SK-N-MC (cell line): ENCODE measurements at regions not wholly inside any gene's neighbourhood (a gene's known extent, or its start where the extent isn't known, plus 50 kb on each side); places are given as distances from the start of the nearest gene placed in this dataset.

Source experiments
- DNase-seq: peaks from one replicate; pipeline ENCODE4 v3.0.0-alpha.2; 2011; ENCODE audit warnings: low read depth, low spot score
- H3K27ac ChIP-seq: fragments of 200-600 bp; sonication (generic); 2 replicates; pipeline ENCODE4 v1.5.1; 2016; ENCODE audit warnings: mixed run types
- H3K36me3 ChIP-seq: fragments of 200-600 bp; sonication (generic); 2 replicates; pipeline ENCODE4 v1.6.1; 2017; ENCODE audit warnings: antibody characterized with exemption, low read length, mixed read lengths; ENCODE audit not compliant: insufficient read depth
- H3K4me3 ChIP-seq: fragments of 200-600 bp; sonication (generic); 2 replicates; pipeline ENCODE4 v1.5.1; 2016
- H3K9ac ChIP-seq: fragments of 200-600 bp; sonication (generic); 2 replicates; pipeline ENCODE4 v1.8.0; 2017; ENCODE audit warnings: mixed run types, mixed read lengths; ENCODE audit not compliant: insufficient read length
- H3K9me3 ChIP-seq: fragments of 200-600 bp; sonication (generic); 2 replicates; pipeline ENCODE4 v1.6.1; 2017; ENCODE audit warnings: low read depth, mild to moderate bottlenecking, antibody characterized with exemption, low read length, moderate library complexity, mixed read lengths
- EZH2 ChIP-seq: fragments of 200-600 bp; sonication (generic); IDR thresholded peaks from one replicate; pipeline ENCODE4 v1.6.1; 2017; ENCODE audit warnings: antibody characterized with exemption
- FOXP2 ChIP-seq: optimal IDR thresholded peaks from 2 replicates; pipeline ENCODE3; 2011; ENCODE audit warnings: mild to moderate bottlenecking, moderate library complexity; ENCODE audit not compliant: insufficient read depth; ENCODE audit errors: extremely low read length, control extremely low read depth
- POLR2AphosphoS5 ChIP-seq: IDR thresholded peaks from 2 replicates; pipeline ENCODE4 v1.6.1; 2012; ENCODE audit warnings: mild to moderate bottlenecking, low read depth, low read length, borderline replicate concordance

DNA sequence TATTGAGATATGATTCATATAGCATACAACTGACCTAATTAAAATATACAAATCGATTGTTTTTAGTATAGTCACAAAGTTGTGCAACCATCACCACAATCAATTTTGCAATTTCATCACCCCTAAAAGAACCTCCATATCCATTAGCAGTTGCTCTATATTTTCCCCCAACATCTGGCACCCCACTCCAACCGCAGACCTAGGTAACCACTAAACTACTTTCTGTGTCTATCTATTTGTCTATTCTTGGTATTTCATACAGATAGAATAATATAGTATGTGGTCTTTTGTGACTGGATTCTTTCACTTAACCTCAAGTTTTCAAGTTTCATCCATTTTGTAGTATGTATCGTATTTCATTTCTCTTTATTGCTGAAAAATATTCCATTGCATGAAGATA lies 126.0 kb upstream of the CRY1 start:
- Histone ChIP-seq H3K9me3 (no peaks in the 10 kb centered on the region), H3K36me3 (no peaks in the 10 kb centered on the region), H3K27ac (no peak overlapping the region), H3K4me3 (no peak overlapping the region), H3K9ac (no peak overlapping the region)
- TF ChIP-seq FOXP2, result no peak
- no peak for TF ChIP-seq EZH2
- no peak for TF ChIP-seq POLR2AphosphoS5
- DNase-seq, result no peak

DNA sequence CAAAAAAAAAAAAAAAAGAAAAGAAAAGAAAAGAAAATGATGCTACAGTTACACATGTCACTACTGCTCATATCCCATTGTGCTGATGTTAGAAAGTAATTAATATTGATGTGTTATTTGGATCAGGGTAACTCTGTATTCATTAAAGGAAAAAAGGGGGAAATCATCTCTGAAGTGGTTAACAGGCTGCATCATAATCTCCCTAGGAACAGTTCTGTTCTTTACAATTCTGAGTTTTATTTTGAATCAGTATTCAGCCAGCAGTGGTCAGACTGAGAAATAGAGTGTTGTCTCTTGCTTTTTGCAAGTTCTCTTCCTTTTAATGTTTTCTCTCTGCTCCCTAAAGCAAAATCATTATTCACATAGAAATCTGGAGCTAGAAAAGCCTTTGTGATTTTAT lies 128.6 kb upstream of the CRY1 start:
- Histone ChIP-seq H3K4me3 (no peak overlapping the region), H3K9me3 (no peaks in the 10 kb centered on the region), H3K9ac (no peak overlapping the region), H3K36me3 (no peaks in the 10 kb centered on the region), H3K27ac (no peak overlapping the region)
- no peak for TF ChIP-seq POLR2AphosphoS5
- no peak for TF ChIP-seq EZH2
- no peak for TF ChIP-seq FOXP2
- no peak for DNase-seq

DNA sequence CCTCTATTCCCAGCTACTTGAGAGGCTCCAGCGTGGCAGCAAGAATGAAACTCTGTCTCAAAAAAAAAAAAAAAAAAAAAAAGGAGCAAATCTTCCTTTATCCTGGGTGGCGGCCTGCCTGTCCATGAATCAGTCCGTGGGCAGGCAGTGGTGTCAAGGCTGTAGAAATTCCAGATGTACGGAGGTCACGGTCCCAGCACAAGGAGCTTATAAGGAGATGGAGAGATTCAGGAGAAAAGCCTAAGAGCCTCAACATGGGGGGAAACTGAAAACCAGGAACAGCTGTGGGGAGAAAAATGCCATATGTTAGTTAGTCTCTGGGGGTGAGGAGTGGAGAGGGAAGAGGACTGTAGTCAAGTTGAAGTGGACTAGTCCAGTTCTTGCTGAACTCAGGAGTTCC lies 130.5 kb upstream of the CRY1 start:
- H3K9me3 ChIP-seq, result no peaks in the 10 kb centered on the region
- DNase-seq, result no peak
- H3K27ac ChIP-seq, result no peak overlapping the region
- H3K36me3 ChIP-seq, result no peaks in the 10 kb centered on the region
- H3K9ac ChIP-seq, result no peak overlapping the region
- no peak overlapping the region for H3K4me3 ChIP-seq
- no peak for TF ChIP-seq EZH2
- TF ChIP-seq FOXP2, result no peak

DNA sequence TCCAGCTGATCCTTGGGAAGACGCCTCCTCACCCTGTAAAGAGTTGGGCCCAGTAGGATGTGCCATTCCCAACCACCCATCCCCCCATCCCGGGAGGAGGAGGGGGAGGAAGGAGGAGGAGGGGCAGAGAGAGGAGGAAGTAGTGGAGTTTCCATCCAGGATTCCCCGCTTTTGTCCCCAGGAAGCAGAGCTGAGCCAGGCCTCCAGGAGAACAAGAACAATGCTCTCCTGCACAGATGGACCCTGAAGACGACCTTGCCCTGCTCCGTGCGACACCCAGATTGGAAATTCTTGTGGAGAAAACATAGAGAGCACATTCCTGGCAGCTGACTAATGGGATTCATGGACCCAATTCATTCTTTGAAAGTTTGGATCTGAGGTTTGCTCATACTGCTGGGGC lies 132.3 kb upstream of the CRY1 start:
- H3K36me3 ChIP-seq, result no peaks in the 10 kb centered on the region
- TF ChIP-seq FOXP2 (no peak), POLR2AphosphoS5 (no peak), EZH2 (no peak)
- H3K27ac ChIP-seq, result no peak overlapping the region
- no peak overlapping the region for H3K4me3 ChIP-seq
- H3K9me3 ChIP-seq, result no peaks in the 10 kb centered on the region
- DNase-seq, result no peak
- no peak overlapping the region for H3K9ac ChIP-seq

DNA sequence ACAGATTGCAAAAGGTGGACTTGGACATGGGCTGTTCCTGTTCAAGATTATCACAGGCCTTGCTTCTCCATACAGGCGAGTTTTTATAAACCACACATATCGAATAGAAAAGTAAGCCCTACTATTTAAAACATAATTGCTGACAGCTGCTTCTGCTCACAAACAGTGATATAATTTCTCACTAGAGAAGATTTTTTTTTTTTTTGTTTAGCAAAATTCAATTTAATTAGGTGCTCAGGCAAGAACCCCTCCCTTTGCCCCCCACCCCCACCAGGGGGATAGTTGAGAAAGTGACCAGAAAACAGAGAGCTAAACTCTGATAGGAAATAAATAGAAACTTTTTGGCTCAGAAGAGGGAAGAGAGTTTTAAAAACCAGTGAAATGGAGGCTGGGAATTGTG lies 132.8 kb upstream of the CRY1 start:
- Histone ChIP-seq H3K9ac (no peak overlapping the region), H3K36me3 (no peaks in the 10 kb centered on the region), H3K4me3 (no peak overlapping the region), H3K9me3 (no peaks in the 10 kb centered on the region), H3K27ac (no peak overlapping the region)
- no peak for TF ChIP-seq POLR2AphosphoS5
- no peak for TF ChIP-seq EZH2
- no peak for TF ChIP-seq FOXP2
- DNase-seq, result no peak

DNA sequence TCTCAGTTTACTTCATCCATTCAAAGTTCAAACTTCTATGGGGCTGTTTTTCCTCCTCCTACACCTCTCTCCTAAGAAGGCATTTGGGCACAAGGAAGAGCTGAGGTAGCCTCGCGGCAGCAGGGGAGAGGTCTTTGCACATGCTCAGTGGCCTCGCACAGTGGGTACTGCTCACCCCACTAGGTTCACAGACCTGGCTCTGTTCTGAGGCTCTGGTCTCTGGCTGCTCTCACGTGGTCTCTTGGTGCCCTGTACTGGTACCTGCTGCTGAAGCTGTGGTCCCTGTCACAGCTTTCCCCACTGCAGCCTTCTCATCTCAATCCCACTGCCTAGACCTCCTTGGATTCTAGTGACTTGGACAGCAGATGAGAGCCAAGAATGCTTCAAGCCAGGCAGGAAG lies 134.7 kb upstream of the CRY1 start:
- no peak overlapping the region for H3K9ac ChIP-seq
- H3K9me3 ChIP-seq, result no peaks in the 10 kb centered on the region
- no peaks in the 10 kb centered on the region for H3K36me3 ChIP-seq
- no peak for DNase-seq
- no peak overlapping the region for H3K27ac ChIP-seq
- TF ChIP-seq EZH2 (no peak), POLR2AphosphoS5 (no peak), FOXP2 (no peak)
- H3K4me3 ChIP-seq, result no peak overlapping the region

DNA sequence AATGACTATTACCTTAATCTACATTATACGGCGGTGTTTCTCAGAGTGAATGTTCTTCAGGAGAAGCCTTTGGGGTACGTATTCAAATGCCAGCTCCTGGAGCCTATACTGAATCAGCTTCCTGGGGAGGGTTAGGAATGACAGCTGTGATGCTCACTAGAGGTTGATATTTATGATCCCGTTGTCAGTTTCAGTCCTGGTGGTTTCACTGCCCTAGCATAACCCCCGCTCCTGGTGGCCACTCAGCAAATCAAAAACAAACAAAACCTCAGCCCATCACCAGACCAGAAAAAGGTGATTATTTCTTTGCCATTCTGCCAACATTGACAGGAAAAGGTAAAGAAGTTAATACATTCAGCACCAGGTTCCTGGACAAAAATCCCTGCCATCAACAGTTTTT lies 136.5 kb upstream of the CRY1 start:
- Histone ChIP-seq H3K9me3 (no peaks in the 10 kb centered on the region), H3K36me3 (no peaks in the 10 kb centered on the region), H3K27ac (no peak overlapping the region), H3K4me3 (no peak overlapping the region), H3K9ac (no peak overlapping the region)
- no peak for DNase-seq
- TF ChIP-seq FOXP2 (no peak), POLR2AphosphoS5 (no peak), EZH2 (no peak)

DNA sequence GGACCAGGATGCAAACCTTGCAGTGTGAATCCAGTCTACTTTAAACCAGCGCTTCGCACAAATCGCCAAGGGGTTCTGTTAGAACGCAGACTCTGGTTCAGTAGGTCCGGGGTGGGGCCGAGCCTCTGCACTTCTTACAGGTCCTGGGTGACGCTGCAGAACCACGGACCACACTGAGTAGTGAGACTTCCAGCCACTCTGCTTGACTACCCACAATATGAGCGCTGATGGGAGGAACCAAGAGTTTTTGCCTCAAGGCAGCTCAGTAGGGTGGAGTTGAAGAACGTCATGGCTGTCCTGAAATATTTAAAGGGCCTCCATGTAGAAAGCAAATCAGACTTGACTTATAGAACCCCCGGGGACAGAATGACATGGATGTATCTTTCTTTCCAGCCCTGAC lies 138.0 kb upstream of the CRY1 start:
- no peak overlapping the region for H3K27ac ChIP-seq
- H3K36me3 ChIP-seq, result no peaks in the 10 kb centered on the region
- TF ChIP-seq POLR2AphosphoS5 (no peak), EZH2 (no peak), FOXP2 (no peak)
- H3K9me3 ChIP-seq, result no peaks in the 10 kb centered on the region
- H3K4me3 ChIP-seq, result no peak overlapping the region
- DNase-seq, result no peak
- no peak overlapping the region for H3K9ac ChIP-seq

DNA sequence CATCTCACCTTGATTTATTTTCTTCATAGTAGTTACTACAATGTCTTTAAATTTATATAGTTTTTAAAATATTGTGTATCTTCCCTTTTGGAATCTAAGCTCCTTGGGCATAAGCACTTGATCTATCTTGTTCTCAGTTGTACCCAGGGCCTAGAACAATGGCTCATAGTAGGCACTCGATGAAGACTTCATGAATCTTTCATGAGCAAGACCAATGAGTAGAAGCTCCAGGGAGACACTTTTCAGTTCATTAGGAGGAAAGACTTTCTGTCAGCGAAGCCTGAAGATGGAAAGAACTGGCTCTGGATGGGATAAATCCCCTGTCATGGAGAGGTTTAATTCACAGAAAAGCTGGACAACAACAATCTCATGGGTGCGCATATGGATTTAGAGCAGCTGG lies 140.2 kb upstream of the CRY1 start:
- no peak for DNase-seq
- H3K4me3 ChIP-seq, result no peak overlapping the region

More for the DNA sequence above, 140.2 kb upstream of the CRY1 start:
- no peaks in the 10 kb centered on the region for H3K36me3 ChIP-seq
- no peaks in the 10 kb centered on the region for H3K9me3 ChIP-seq
- no peak overlapping the region for H3K9ac ChIP-seq
- no peak overlapping the region for H3K27ac ChIP-seq
- TF ChIP-seq FOXP2 (no peak), EZH2 (no peak), POLR2AphosphoS5 (no peak)
